Right renal pelvis (tissue), 4 donors: ENCODE measurements at regions not wholly inside any gene's neighbourhood (a gene's known extent, or its start where the extent isn't known, plus 50 kb on each side); places are given as distances from the start of the nearest gene placed in this dataset.

ENCODE experiments used
- DNase-seq, 4 donors: peaks; one replicate each; pipeline ENCODE4 v3.0.0-alpha.2; 2013; ENCODE audit warnings: low read depth in 4 of 4, low spot score in 3 of 4, missing footprints in 1 of 4

- no peak for DNase-seq
Observed at GRCh38 chr4:60808726-60809485, 391.2 kb upstream of the ADGRL3 start.

- DNase-seq, result no peak
Observed at GRCh38 chr4:60809486-60809800, 390.7 kb upstream of the ADGRL3 start.

DNA sequence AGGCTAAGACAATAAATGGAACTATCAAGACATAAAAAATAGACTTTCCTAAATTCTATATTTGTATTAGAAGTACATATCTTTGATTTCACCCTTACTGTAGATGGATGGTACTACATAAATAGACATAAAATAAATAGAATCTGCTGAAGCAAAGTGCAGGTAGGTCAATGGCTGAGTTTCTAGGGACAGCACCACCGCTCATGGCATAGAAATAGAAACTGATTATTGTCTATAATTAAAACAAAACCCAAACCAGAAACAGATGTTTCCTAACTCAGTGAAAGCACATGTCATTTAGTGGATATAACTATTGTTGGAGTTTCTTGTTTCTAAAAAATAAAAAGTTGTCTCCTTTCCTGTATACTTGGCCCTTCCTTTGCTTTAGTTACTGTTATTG lies 387.3 kb upstream of the ADGRL3 start:
- no peak for DNase-seq

- no peak for DNase-seq
Observed at GRCh38 chr4:60814549-60814948, 385.6 kb upstream of the ADGRL3 start.

GRCh38 chr4:60817609-60818008 lies 382.5 kb upstream of the ADGRL3 start:
- DNase-seq, result no peak

DNA sequence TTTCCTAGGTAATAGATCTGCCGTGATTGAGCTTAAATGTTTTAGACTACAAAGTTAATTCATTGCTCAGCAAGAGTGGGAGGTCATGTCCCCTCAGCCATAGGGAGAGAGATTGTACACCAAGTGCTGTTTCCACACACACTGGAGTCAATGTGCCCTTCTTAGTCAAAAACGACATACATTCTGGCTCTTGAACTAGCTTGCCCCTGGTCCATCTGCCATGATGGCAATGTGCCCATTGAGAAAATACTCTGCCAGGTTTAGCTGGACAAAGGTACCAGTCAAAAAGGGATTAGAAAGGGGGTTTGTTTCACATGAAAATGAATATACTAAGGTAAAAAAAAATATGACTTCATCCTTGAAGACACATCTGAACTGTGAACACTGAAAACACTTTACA lies 377.1 kb upstream of the ADGRL3 start:
- no peak for DNase-seq

DNA sequence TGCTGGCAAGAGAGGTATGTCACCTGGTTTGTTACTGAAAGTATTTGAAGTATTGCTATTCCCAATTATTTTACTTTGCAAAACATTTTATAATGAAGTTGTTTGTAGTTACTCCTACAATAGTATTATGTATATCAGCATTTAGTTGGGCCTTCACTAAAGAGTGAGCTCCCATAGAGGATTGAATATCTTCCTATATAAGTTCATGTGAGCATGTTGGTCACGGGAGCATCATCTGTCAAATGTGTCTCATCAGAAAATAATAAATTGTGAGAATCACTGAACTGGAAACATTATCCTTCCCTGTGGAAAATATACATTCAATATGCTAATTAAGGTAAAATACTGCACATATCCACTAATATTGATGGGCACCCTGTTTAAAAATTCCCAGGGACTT lies 360.1 kb upstream of the ADGRL3 start:
- DNase-seq, result no peak

- DNase-seq, result no peak
Observed at GRCh38 chr4:60846678-60847077, 353.4 kb upstream of the ADGRL3 start.

- no peak for DNase-seq
Observed at GRCh38 chr4:60847614-60848013, 352.5 kb upstream of the ADGRL3 start.

- DNase-seq, result no peak
Observed at GRCh38 chr4:60857130-60857753, 342.9 kb upstream of the ADGRL3 start.

DNA sequence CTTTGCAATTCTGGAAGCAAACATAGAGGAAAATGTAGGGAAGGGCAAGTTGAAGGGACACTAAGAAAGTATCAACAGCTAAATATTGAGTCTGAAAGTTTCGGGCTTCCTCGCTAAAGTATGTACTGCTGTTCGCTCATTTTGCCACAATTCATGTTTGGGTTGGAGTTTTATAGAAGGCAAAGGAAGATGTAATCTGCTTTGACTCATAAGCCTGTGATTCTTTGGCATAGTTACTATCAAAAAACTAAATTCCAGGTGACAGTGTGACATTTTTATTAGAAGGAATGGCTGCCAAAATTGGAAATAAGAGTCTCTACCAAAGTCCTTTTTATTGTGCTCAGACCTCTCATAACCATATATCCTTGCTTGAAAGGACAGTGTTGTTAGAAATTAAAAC lies 336.7 kb upstream of the ADGRL3 start:
- no peak for DNase-seq

- no peak for DNase-seq
Observed at GRCh38 chr4:60865273-60865672, 334.9 kb upstream of the ADGRL3 start.

- no peak for DNase-seq
Observed at GRCh38 chr4:60868232-60868960, 331.7 kb upstream of the ADGRL3 start.

GRCh38 chr4:60879135-60879701 lies 320.9 kb upstream of the ADGRL3 start:
- DNase-seq, result no peak

GRCh38 chr4:60884587-60884986 lies 315.5 kb upstream of the ADGRL3 start:
- DNase-seq, result no peak

DNA sequence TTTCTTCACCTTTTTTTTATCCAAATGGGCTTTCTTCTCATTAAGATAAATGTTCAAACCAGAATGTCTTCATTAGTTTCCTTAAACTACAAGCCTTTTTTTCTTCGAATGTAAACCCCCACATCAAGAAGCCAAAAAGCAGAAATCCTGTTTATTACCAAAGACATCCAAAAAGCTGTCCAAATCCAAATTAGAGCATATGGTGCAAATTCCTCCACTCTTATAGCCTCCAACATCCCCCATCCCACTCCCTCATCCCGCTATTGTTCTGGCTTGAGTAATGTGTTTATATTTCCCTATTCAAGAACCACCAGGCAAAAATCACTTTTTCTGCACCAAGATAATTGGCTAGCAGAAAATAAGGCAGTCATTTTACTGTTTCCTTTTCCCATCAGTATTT lies 315.1 kb upstream of the ADGRL3 start:
- DNase-seq, result no peak

DNA sequence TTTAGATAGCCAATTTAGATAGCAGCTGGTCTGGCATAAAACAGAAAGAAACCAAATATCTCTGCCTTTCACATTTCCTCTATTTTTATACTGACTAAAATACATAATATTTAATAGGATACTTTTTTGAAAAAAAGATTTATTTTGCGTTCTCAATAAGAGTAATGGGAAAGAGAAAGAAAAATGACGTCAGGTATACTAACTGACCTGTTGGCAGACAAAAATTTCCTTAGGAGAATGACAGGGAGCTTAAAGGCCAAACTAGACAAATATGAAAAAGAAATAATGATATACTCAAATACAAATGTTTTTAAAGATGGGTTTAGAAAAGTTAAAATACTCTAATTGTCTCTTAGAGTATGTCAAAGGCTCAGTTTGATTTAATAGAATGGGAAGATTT lies 309.4 kb upstream of the ADGRL3 start:
- no peak for DNase-seq

DNA sequence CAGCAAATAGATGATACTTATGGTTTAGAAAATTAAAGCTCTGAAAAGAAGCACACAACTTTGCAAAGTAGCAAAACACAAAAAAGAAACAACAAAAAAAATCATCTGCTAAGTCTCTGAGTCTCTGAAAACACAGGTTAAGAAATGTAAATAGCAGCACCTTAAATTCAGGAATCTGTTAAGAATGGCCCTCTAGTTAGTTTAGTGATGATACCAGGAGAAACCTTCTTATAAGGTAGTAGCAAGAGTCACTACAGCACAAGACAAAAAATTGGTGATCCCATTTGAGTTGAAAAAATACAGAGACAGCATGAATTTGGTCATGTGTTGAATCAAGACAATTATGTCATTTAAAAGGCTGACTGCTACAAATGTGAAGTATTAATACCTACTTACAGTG lies 308.2 kb upstream of the ADGRL3 start:
- DNase-seq, result no peak

- no peak for DNase-seq
Observed at GRCh38 chr4:60897415-60897814, 302.7 kb upstream of the ADGRL3 start.

DNA sequence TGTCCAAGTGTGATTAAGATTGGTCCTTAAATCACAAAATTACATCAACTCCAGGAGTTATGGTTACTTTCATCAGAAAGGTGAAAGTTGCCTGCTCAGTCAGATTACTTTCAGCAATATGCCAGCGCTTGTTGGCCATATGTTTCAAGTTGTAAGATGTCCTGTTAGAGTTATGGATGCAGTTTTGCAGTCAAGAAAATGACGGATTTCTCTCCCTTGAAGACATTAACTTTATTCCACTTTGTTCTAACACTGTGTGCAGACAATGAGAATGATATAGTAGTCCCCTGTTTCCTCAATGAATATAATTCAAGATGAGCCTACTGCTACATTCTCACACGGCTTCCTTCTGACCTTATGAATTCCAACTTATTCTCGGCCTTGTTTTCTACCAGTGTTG lies 295.0 kb upstream of the ADGRL3 start:
- DNase-seq, result no peak

- DNase-seq, result no peak
Observed at GRCh38 chr4:60911127-60911526, 289.0 kb upstream of the ADGRL3 start.

DNA sequence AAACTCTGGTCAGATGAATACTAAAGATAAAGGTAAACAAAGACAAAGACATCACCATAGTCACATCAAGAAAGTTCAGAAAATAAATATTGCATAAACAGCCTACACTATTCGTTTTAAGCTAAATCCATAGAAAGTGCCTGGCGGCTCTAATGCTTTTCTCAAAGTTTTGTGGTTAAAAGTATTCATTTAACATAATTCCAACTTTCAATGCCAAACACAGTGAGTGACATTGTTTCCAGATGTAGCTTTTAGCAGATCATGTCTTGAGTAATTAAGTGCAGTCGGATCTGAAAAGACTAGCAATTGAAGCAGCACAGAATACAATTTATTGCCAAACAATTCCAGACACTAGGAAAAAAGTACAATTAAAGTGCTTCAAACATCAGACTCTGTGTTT lies 287.1 kb upstream of the ADGRL3 start:
- no peak for DNase-seq
